H9 (cell line): ENCODE measurements at regions not wholly inside any gene's neighbourhood (a gene's known extent, or its start where the extent isn't known, plus 50 kb on each side); places are given as distances from the start of the nearest gene placed in this dataset.

ENCODE experiments used
- DNase-seq: peaks from one replicate; pipeline ENCODE4 v3.0.0-alpha.2; 2017
- H2AFZ ChIP-seq: one replicate; pipeline ENCODE4 v1.6.1; 2013; ENCODE audit warnings: mild to moderate bottlenecking, low read length, control low read depth, moderate library complexity
- H2AK5ac ChIP-seq: 2 replicates; pipeline ENCODE4 v1.6.1; 2013; ENCODE audit warnings: low read length, control low read depth, mixed read lengths; ENCODE audit not compliant: insufficient read length
- H2BK120ac ChIP-seq: one replicate; pipeline ENCODE4 v1.6.1; 2013; ENCODE audit warnings: low read depth, mild to moderate bottlenecking, low read length, control low read depth, inconsistent platforms; ENCODE audit not compliant: poor library complexity, severe bottlenecking
- H2BK12ac ChIP-seq: 2 replicates; pipeline ENCODE4 v1.6.1; 2013; ENCODE audit warnings: low read length, control low read depth, mixed read lengths, low read depth; ENCODE audit not compliant: insufficient read length
- H2BK15ac ChIP-seq: 2 replicates; pipeline ENCODE4 v1.6.1; 2013; ENCODE audit warnings: low read depth, low read length, control low read depth
- H2BK20ac ChIP-seq: one replicate; pipeline ENCODE4 v1.6.1; 2013; ENCODE audit warnings: low read depth, mild to moderate bottlenecking, low read length, control low read depth, inconsistent platforms; ENCODE audit not compliant: poor library complexity, severe bottlenecking
- H2BK5ac ChIP-seq: 2 replicates; pipeline ENCODE4 v1.6.1; 2013; ENCODE audit warnings: low read length, control low read depth, mixed read lengths; ENCODE audit not compliant: insufficient read length
- H3K14ac ChIP-seq: 2 replicates; pipeline ENCODE4 v1.6.1; 2013; ENCODE audit warnings: low read length, control low read depth; ENCODE audit not compliant: insufficient read depth
- H3K18ac ChIP-seq: 2 replicates; pipeline ENCODE4 v1.6.1; 2013; ENCODE audit warnings: low read depth, mild to moderate bottlenecking, mixed read lengths, low read length, control low read depth; ENCODE audit not compliant: insufficient read length
- H3K23ac ChIP-seq: 2 replicates; pipeline ENCODE4 v1.6.1; 2013; ENCODE audit warnings: low read length, control low read depth, mixed read lengths, low read depth; ENCODE audit not compliant: insufficient read length
- H3K23me2 ChIP-seq: 2 replicates; pipeline ENCODE4 v1.6.1; 2013; ENCODE audit warnings: low read depth, mild to moderate bottlenecking, mixed read lengths, low read length, control low read depth; ENCODE audit not compliant: insufficient read length, poor library complexity, severe bottlenecking
- H3K27ac ChIP-seq: 2 replicates; pipeline ENCODE4 v1.5.1; 2013; ENCODE audit warnings: low read length, control low read depth, mixed read lengths, low read depth; ENCODE audit not compliant: insufficient read length
- H3K27me3 ChIP-seq: 2 replicates; pipeline ENCODE4 v1.6.1; 2013; ENCODE audit warnings: low read length, control low read depth, inconsistent platforms; ENCODE audit not compliant: insufficient read depth
- H3K4ac ChIP-seq: 2 replicates; pipeline ENCODE4 v1.6.1; 2013; ENCODE audit warnings: low read depth, mild to moderate bottlenecking, control low read depth, inconsistent platforms, low read length, moderate library complexity
- H3K4me1 ChIP-seq: 2 replicates; pipeline ENCODE4 v1.6.1; 2013; ENCODE audit warnings: low read length, control low read depth, inconsistent platforms; ENCODE audit not compliant: insufficient read depth
- H3K4me2 ChIP-seq: 2 replicates; pipeline ENCODE4 v1.6.1; 2013; ENCODE audit warnings: low read length, control low read depth, mixed read lengths; ENCODE audit not compliant: insufficient read length, insufficient read depth
- H3K56ac ChIP-seq: 2 replicates; pipeline ENCODE4 v1.6.1; 2013; ENCODE audit warnings: low read depth, mild to moderate bottlenecking, mixed read lengths, low read length, control low read depth; ENCODE audit not compliant: insufficient read length
- H3K79me1 ChIP-seq: 2 replicates; pipeline ENCODE4 v1.6.1; 2013; ENCODE audit warnings: low read depth, mild to moderate bottlenecking, moderate library complexity, low read length, control low read depth, inconsistent platforms; ENCODE audit not compliant: insufficient read depth, poor library complexity, severe bottlenecking
- H3K79me2 ChIP-seq: 2 replicates; pipeline ENCODE4 v1.6.1; 2013; ENCODE audit warnings: low read length, control low read depth, inconsistent platforms; ENCODE audit not compliant: insufficient read depth
- H3K9ac ChIP-seq: 2 replicates; pipeline ENCODE4 v1.6.1; 2013; ENCODE audit warnings: low read length, control low read depth, mixed read lengths; ENCODE audit not compliant: insufficient read length; ENCODE audit errors: extremely low read depth
- H3K9me3 ChIP-seq: one replicate; pipeline ENCODE4 v1.6.1; 2013; ENCODE audit warnings: low read depth, low read length, inconsistent platforms; ENCODE audit not compliant: control insufficient read depth
- H3T11ph ChIP-seq: one replicate; pipeline ENCODE4 v1.6.1; 2013; ENCODE audit warnings: mild to moderate bottlenecking, low read length, control low read depth, inconsistent platforms
- H4K20me1 ChIP-seq: one replicate; pipeline ENCODE4 v1.6.1; 2013; ENCODE audit not compliant: control insufficient read depth, insufficient read length, insufficient read depth
- H4K5ac ChIP-seq: 2 replicates; pipeline ENCODE4 v1.6.1; 2013; ENCODE audit warnings: low read depth, mild to moderate bottlenecking, mixed read lengths, low read length, control low read depth; ENCODE audit not compliant: insufficient read length
- H4K8ac ChIP-seq: replicated peaks from 2 replicates; pipeline ENCODE4 v1.6.1; 2013; ENCODE audit warnings: low read length, control low read depth, mixed read lengths, low read depth; ENCODE audit not compliant: insufficient read length
- H4K91ac ChIP-seq: 2 replicates; pipeline ENCODE4 v1.6.1; 2013; ENCODE audit warnings: low read depth, mild to moderate bottlenecking, moderate library complexity, mixed read lengths, low read length, control low read depth; ENCODE audit not compliant: insufficient read length
- H3K27ac Mint-ChIP-seq, 3 experiments: 2 replicates in 2 of 3; 3 replicates in 1 of 3; pipeline ENCODE4 v1.8.0; 2020 to 2021; ENCODE audit warnings: mixed read lengths in 3 of 3, mild to moderate bottlenecking in 1 of 3, moderate library complexity in 1 of 3
- H3K27me3 Mint-ChIP-seq: 2 replicates; pipeline ENCODE4 v1.8.0; 2021; ENCODE audit warnings: low read depth, mild to moderate bottlenecking, moderate library complexity, mixed read lengths
- H3K36me3 Mint-ChIP-seq, 3 experiments: 2 replicates in 2 of 3; 3 replicates in 1 of 3; pipeline ENCODE4 v1.8.0; 2020 to 2021; ENCODE audit warnings: low read depth in 3 of 3, mixed read lengths in 3 of 3; ENCODE audit not compliant: insufficient read depth in 1 of 3
- H3K4me1 Mint-ChIP-seq, 2 experiments: 2 replicates each; pipeline ENCODE4 v1.8.0; 2020; ENCODE audit warnings: mixed read lengths in 2 of 2
- H3K4me3 Mint-ChIP-seq, 2 experiments: 2 replicates in 1 of 2; 3 replicates in 1 of 2; pipeline ENCODE4 v1.8.0; 2020 to 2021; ENCODE audit warnings: mild to moderate bottlenecking in 2 of 2, mixed read lengths in 2 of 2, moderate library complexity in 1 of 2
- H3K9me3 Mint-ChIP-seq, 2 experiments: 2 replicates in 1 of 2; 3 replicates in 1 of 2; pipeline ENCODE4 v1.8.0; 2020; ENCODE audit warnings: mild to moderate bottlenecking in 2 of 2, mixed read lengths in 2 of 2, moderate library complexity in 1 of 2
- CTCF ChIP-seq: fragments of 200-600 bp; sonication (generic); conservative IDR thresholded peaks from 3 replicates; pipeline ENCODE4 v1.8.0; 2021; ENCODE audit warnings: antibody characterized with exemption, mild to moderate bottlenecking
- WGBS: extraction: QIAGEN DNeasy Blood & Tissue Kit; methylation state at CpG from one replicate; pipeline ENCODE4 v1.1.7; 2013; ENCODE audit warnings: missing lambda C conversion rate, low lambda C conversion rate, mixed read lengths; ENCODE audit not compliant: insufficient read length; ENCODE audit errors: extremely low coverage; 5-methylcytosine and 5-hydroxymethylcytosine counted together

GRCh38 chr11:94681852-94682251, 86.3 kb upstream of the AMOTL1 start:
- Mint-ChIP-seq H3K27ac (peak overlapping the region in 1 of 3 experiments; percentile 5; a peak in 2 of 7 replicates), H3K36me3 (peaks cover 9 to 21% (median 16%) of the 10 kb centered on the region in 3 experiments), H3K4me1 (peaks cover 0 to 11% of the 10 kb centered on the region in 2 experiments; a peak in 2 of 4 replicates), H3K9me3 (peaks cover 17 to 20% of the 10 kb centered on the region in 2 experiments), H3K27me3 (no peaks in the 10 kb centered on the region; the same call in 1 of the 2 replicates), H3K4me3 (no peak overlapping the region)
- H3K23me2 ChIP-seq = no peaks in the 10 kb centered on the region
- H4K8ac ChIP-seq = no peak overlapping the region
- no peak overlapping the region for H3K27ac ChIP-seq
- H2AFZ ChIP-seq = no peak overlapping the region
- H2BK5ac ChIP-seq = no peak overlapping the region
- no peak for DNase-seq
- no peak overlapping the region for H3K56ac ChIP-seq
- no peak overlapping the region for H3K4ac ChIP-seq
- no peak overlapping the region for H4K91ac ChIP-seq
- no peak overlapping the region for H3K14ac ChIP-seq
- H3K23ac ChIP-seq = no peak overlapping the region
- no peaks in the 10 kb centered on the region for H4K20me1 ChIP-seq
- no peaks in the 10 kb centered on the region for H3K27me3 ChIP-seq
- no peak overlapping the region for H4K5ac ChIP-seq
- H3K9me3 ChIP-seq = no peaks in the 10 kb centered on the region
- H2BK20ac ChIP-seq = no peak overlapping the region
- no peaks in the 10 kb centered on the region for H3K79me1 ChIP-seq
- no peak overlapping the region for H3T11ph ChIP-seq
- H2BK15ac ChIP-seq = no peak overlapping the region
- TF ChIP-seq CTCF = no peak
- H2AK5ac ChIP-seq = no peak overlapping the region
- no peak overlapping the region for H3K4me2 ChIP-seq
- H2BK12ac ChIP-seq = no peak overlapping the region
- H3K79me2 ChIP-seq = no peaks in the 10 kb centered on the region
- no peaks in the 10 kb centered on the region for H3K4me1 ChIP-seq
- H3K18ac ChIP-seq = no peak overlapping the region
- no CpG with 5 or more reads among the region's 1 CpG for WGBS
- no peak overlapping the region for H3K9ac ChIP-seq
- H2BK120ac ChIP-seq = no peak overlapping the region
